PFSK-1 (cell line): ENCODE measurements at regions not wholly inside any gene's neighbourhood (a gene's known extent, or its start where the extent isn't known, plus 50 kb on each side); places are given as distances from the start of the nearest gene placed in this dataset.

Experiments
- FOXP2 ChIP-seq: optimal IDR thresholded peaks from 2 replicates; pipeline ENCODE3; 2011; ENCODE audit warnings: borderline replicate concordance, control low read depth, inconsistent platforms; ENCODE audit not compliant: insufficient read depth; ENCODE audit errors: extremely low read length, extremely low read depth
- POLR2AphosphoS5 ChIP-seq: IDR thresholded peaks from 2 replicates; pipeline ENCODE4 v1.6.1; 2012; ENCODE audit warnings: low read depth, mild to moderate bottlenecking, control low read depth, low read length, moderate library complexity
- SIN3A ChIP-seq: IDR thresholded peaks from 2 replicates; pipeline ENCODE4 v1.6.1; 2012; ENCODE audit warnings: mild to moderate bottlenecking, low read length, moderate library complexity, borderline replicate concordance; ENCODE audit not compliant: insufficient read depth
- TAF1 ChIP-seq: IDR thresholded peaks from 2 replicates; pipeline ENCODE4 v1.6.1; 2012; ENCODE audit warnings: low read length, control low read depth, borderline replicate concordance; ENCODE audit not compliant: insufficient read depth
- TF ChIP-seq, protein P1 (sequence below), 2 experiments: IDR thresholded peaks; 2 replicates each; pipeline versions ENCODE4 v1.6.1 to v1.8.0; 2011 to 2012; ENCODE audit warnings: low read depth in 2 of 2, low read length in 2 of 2, control low read depth in 1 of 2, inconsistent platforms in 1 of 2, mild to moderate bottlenecking in 1 of 2, moderate library complexity in 1 of 2; ENCODE audit not compliant: insufficient read depth in 1 of 2

DNA sequence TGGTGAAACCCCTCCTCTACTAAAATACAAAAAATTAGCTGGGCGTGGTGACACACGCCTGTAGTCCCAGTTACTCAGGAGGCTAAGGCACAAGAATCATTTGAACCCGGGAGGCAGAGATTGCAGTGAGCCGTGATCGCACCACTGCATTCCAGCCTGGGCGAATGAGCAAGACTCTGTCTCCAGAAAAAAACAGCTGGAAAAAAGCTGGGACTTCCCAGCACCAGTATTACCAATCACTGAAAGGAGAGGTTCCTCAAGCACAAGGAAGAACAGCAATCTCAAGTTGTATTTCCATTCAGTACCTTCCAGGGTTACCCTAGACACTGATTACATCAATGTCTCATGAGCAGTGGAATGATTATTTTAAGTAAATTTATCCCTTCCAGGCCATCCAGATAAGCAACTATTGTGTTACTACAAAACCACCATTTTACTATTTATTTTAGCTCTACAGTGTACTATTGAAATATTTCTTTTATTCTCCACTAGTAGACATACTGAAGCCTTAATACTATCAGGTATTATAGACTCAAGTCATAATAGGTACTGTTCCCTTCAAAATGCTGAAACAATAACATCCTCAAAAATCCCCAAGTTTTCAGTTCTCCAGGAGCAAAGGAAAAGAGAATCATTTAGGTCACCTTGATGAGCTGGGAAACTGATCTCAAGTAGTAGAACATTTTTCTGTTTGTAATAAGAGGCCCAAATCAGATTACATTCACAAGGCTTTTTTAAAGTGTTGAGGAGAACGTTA is 54.8 kb upstream of the VGLL4 start:
- TF ChIP-seq, protein P1, sequence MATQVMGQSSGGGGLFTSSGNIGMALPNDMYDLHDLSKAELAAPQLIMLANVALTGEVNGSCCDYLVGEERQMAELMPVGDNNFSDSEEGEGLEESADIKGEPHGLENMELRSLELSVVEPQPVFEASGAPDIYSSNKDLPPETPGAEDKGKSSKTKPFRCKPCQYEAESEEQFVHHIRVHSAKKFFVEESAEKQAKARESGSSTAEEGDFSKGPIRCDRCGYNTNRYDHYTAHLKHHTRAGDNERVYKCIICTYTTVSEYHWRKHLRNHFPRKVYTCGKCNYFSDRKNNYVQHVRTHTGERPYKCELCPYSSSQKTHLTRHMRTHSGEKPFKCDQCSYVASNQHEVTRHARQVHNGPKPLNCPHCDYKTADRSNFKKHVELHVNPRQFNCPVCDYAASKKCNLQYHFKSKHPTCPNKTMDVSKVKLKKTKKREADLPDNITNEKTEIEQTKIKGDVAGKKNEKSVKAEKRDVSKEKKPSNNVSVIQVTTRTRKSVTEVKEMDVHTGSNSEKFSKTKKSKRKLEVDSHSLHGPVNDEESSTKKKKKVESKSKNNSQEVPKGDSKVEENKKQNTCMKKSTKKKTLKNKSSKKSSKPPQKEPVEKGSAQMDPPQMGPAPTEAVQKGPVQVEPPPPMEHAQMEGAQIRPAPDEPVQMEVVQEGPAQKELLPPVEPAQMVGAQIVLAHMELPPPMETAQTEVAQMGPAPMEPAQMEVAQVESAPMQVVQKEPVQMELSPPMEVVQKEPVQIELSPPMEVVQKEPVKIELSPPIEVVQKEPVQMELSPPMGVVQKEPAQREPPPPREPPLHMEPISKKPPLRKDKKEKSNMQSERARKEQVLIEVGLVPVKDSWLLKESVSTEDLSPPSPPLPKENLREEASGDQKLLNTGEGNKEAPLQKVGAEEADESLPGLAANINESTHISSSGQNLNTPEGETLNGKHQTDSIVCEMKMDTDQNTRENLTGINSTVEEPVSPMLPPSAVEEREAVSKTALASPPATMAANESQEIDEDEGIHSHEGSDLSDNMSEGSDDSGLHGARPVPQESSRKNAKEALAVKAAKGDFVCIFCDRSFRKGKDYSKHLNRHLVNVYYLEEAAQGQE (IDR thresholded peaks at IDR 0.05; ENCODE audit: insufficient read depth in 1 of 2, low read depth in 2 of 2, low read length in 2 of 2) = no peak
- no peak for TF ChIP-seq FOXP2
- no peak for TF ChIP-seq POLR2AphosphoS5
- TF ChIP-seq TAF1 = no peak
- TF ChIP-seq SIN3A = no peak

DNA sequence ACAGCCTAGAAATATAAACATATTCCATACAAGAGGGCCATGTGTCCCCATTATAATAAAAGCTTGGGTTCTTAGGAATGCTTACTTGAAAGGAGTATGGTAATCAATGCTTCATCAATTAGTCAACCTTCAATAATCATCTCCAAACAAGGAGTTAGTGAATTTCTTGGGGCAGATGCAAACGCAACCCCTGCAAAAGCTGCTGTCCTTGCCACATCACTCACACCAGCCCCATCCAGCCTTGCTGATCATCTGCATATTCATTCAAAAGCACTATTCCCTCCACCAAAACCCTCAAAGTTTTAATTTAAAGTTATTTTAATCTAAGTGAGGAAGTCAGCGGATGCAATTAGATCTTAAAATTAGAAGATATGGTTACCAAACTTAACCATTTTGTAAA is 54.0 kb upstream of the VGLL4 start:
- TF ChIP-seq, protein P1 (IDR thresholded peaks at IDR 0.05; ENCODE audit: insufficient read depth in 1 of 2, low read depth in 2 of 2, low read length in 2 of 2) = no peak
- no peak for TF ChIP-seq POLR2AphosphoS5
- TF ChIP-seq TAF1 = no peak

DNA sequence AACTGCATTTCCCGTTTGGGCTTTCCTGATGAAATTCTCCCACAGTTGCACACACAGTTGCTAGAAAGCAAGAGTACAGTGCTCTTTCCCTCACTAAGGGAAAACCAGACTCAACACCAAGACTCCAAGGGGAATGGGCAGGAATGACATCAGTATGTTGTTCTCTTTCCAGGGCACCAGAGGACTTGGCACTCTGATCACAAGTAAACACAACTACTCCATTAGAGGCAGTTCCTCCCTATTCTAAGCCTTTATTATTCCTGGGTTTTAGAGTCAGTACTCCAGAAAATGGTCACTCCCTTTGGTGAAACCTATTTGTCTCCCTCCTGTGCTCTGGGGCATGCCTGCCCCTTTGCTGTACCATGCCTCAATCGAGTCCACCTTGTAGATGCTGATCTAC is 52.3 kb upstream of the VGLL4 start:
- no peak for TF ChIP-seq FOXP2
- no peak for TF ChIP-seq SIN3A
- TF ChIP-seq POLR2AphosphoS5 = no peak
- TF ChIP-seq TAF1 = no peak
- TF ChIP-seq, protein P1 (IDR thresholded peaks at IDR 0.05; ENCODE audit: insufficient read depth in 1 of 2, low read depth in 2 of 2, low read length in 2 of 2) = no peak
